IMR-90 (cell line): ENCODE measurements at regions not wholly inside any gene's neighbourhood (a gene's known extent, or its start where the extent isn't known, plus 50 kb on each side); places are given as distances from the start of the nearest gene placed in this dataset.

Source experiments
- ATAC-seq: fragments of 200-7000 bp; cut with Tn5 transposase; 2 replicates; pipeline ENCODE4 v1.9.1; 2020; ENCODE audit warnings: low read depth, mild to moderate bottlenecking, moderate library complexity
- BruUV-seq: library from RNA; stranded (reverse); fragments of 400-500 nt; replicated peaks from 2 replicates; lab custom pipeline; 2021; lab: Mats Ljungman, UMichigan
- CTCF ChIA-PET: fragments of 300-600 bp; formaldehyde crosslinking; extraction: SDS; loops from one replicate; lab custom pipeline; 2021; ENCODE audit warnings: antibody characterized with exemption; lab: Yijun Ruan, JAX
- POLR2A ChIA-PET: fragments of 300-600 bp; sonication (Branson Sonifier 250); formaldehyde crosslinking; loops from one replicate; lab custom pipeline; 2022; ENCODE audit warnings: antibody characterized with exemption; ENCODE audit not compliant: unreplicated experiment; lab: Charles Lee
- DNase-seq: peaks from one replicate; pipeline ENCODE4 v3.0.0; 2013
- H2AFZ ChIP-seq: replicated peaks from 2 replicates; pipeline ENCODE3; 2013; ENCODE audit warnings: low read length, mild to moderate bottlenecking; ENCODE audit not compliant: poor library complexity
- H2AK5ac ChIP-seq: 2 replicates; pipeline ENCODE4 v1.6.1; 2013; ENCODE audit warnings: low read depth, low read length, inconsistent platforms
- H2AK9ac ChIP-seq: replicated peaks from 2 replicates; pipeline ENCODE3; 2013; ENCODE audit warnings: mild to moderate bottlenecking, low read depth, low read length, moderate library complexity; ENCODE audit not compliant: poor library complexity
- H2BK120ac ChIP-seq: 2 replicates; pipeline ENCODE4 v1.6.1; 2013; ENCODE audit warnings: low read depth, low read length, inconsistent platforms
- H2BK15ac ChIP-seq: 3 replicates; pipeline ENCODE4 v1.6.1; 2013; ENCODE audit warnings: low read depth, low read length, inconsistent platforms
- H2BK20ac ChIP-seq: 2 replicates; pipeline ENCODE4 v1.6.1; 2013; ENCODE audit warnings: low read depth, mild to moderate bottlenecking, inconsistent platforms, low read length, moderate library complexity
- H2BK5ac ChIP-seq: 2 replicates; pipeline ENCODE4 v1.6.1; 2013; ENCODE audit warnings: mild to moderate bottlenecking, low read depth, low read length, inconsistent platforms; ENCODE audit not compliant: poor library complexity, severe bottlenecking
- H3K14ac ChIP-seq: replicated peaks from 2 replicates; pipeline ENCODE4 v1.6.1; 2013; ENCODE audit warnings: low read depth, low read length, inconsistent platforms
- H3K18ac ChIP-seq: 2 replicates; pipeline ENCODE4 v1.6.1; 2013; ENCODE audit warnings: low read depth, low read length, control low read depth
- H3K23ac ChIP-seq: 2 replicates; pipeline ENCODE4 v1.6.1; 2013; ENCODE audit warnings: low read depth, low read length, inconsistent platforms
- H3K27ac ChIP-seq: 2 replicates; pipeline ENCODE4 v1.5.1; 2013; ENCODE audit warnings: mild to moderate bottlenecking, control low read depth, low read length; ENCODE audit not compliant: insufficient read depth
- H3K27me3 ChIP-seq: 2 replicates; pipeline ENCODE4 v1.6.1; 2013; ENCODE audit warnings: low read length; ENCODE audit not compliant: control insufficient read depth, insufficient read depth
- H3K36me3 ChIP-seq: 2 replicates; pipeline ENCODE4 v1.6.1; 2013; ENCODE audit warnings: low read length, mixed read lengths; ENCODE audit not compliant: control insufficient read depth, insufficient read depth
- H3K4ac ChIP-seq: 2 replicates; pipeline ENCODE4 v1.6.1; 2013; ENCODE audit warnings: low read depth, low read length, inconsistent platforms
- H3K4me1 ChIP-seq: 2 replicates; pipeline ENCODE4 v1.6.1; 2013; ENCODE audit warnings: low read length, mixed read lengths; ENCODE audit not compliant: control insufficient read depth, insufficient read depth
- H3K4me2 ChIP-seq: 2 replicates; pipeline ENCODE4 v1.6.1; 2013; ENCODE audit warnings: low read depth, mild to moderate bottlenecking, control low read depth, low read length, moderate library complexity
- H3K4me3 ChIP-seq: 2 replicates; pipeline ENCODE4 v1.5.1; 2013; ENCODE audit warnings: low read depth, mild to moderate bottlenecking, control low read depth, low read length, moderate library complexity; ENCODE audit not compliant: insufficient read depth
- H3K56ac ChIP-seq: 2 replicates; pipeline ENCODE4 v1.6.1; 2013; ENCODE audit warnings: low read length, inconsistent platforms; ENCODE audit not compliant: insufficient read depth; ENCODE audit errors: extremely low read depth
- H3K79me1 ChIP-seq, 2 experiments: 2 replicates each; pipeline ENCODE4 v1.6.1; 2013; ENCODE audit warnings: low read length in 2 of 2, inconsistent platforms in 1 of 2, low read depth in 1 of 2
- H3K9ac ChIP-seq: 2 replicates; pipeline ENCODE4 v1.6.1; 2013; ENCODE audit warnings: low read depth, low read length, control low read depth
- H3K9me1 ChIP-seq: 2 replicates; pipeline ENCODE4 v1.6.1; 2013; ENCODE audit warnings: low read length, inconsistent platforms; ENCODE audit not compliant: insufficient read depth
- H3K9me3 ChIP-seq: 2 replicates; pipeline ENCODE4 v1.6.1; 2013; ENCODE audit warnings: low read length; ENCODE audit not compliant: control insufficient read depth, insufficient read depth
- H4K20me1 ChIP-seq: 2 replicates; pipeline ENCODE4 v1.6.1; 2013; ENCODE audit warnings: low read length, inconsistent platforms; ENCODE audit not compliant: insufficient read depth
- H4K5ac ChIP-seq: 2 replicates; pipeline ENCODE4 v1.6.1; 2013; ENCODE audit warnings: mild to moderate bottlenecking, low read depth, low read length, control low read depth
- H4K8ac ChIP-seq, 2 experiments: 2 replicates each; pipeline ENCODE4 v1.6.1; 2013; ENCODE audit warnings: low read depth in 2 of 2, low read length in 2 of 2, control low read depth in 1 of 2, inconsistent platforms in 1 of 2
- H4K91ac ChIP-seq: 2 replicates; pipeline ENCODE4 v1.6.1; 2013; ENCODE audit warnings: low read depth, low read length, inconsistent platforms; ENCODE audit not compliant: insufficient read depth
- BHLHE40 ChIP-seq: fragments of 150-350 bp; IDR thresholded peaks from 2 replicates; pipeline ENCODE4 v1.6.1; 2016; ENCODE audit warnings: mild to moderate bottlenecking, low read depth, low read length
- CEBPB ChIP-seq: IDR thresholded peaks from 2 replicates; pipeline ENCODE4 v1.6.1; 2012; ENCODE audit warnings: low read depth, low read length, improper control_type of control experiment
- CHD1 ChIP-seq: IDR thresholded peaks from 2 replicates; pipeline ENCODE4 v1.6.1; 2012; ENCODE audit warnings: low read depth, low read length, improper control_type of control experiment
- CTCF ChIP-seq: conservative IDR thresholded peaks from 2 replicates; pipeline ENCODE4 v1.5.1; 2012; ENCODE audit warnings: mild to moderate bottlenecking, low read depth, low read length, improper control_type of control experiment
- ELK1 ChIP-seq: fragments of 150-350 bp; IDR thresholded peaks from 2 replicates; pipeline ENCODE4 v1.6.1; 2016; ENCODE audit warnings: low read depth, mild to moderate bottlenecking, low read length, moderate library complexity, borderline replicate concordance
- FOS ChIP-seq: fragments of 150-350 bp; IDR thresholded peaks from 2 replicates; pipeline ENCODE4 v1.6.1; 2016; ENCODE audit warnings: low read depth, low read length
- MAFK ChIP-seq: IDR thresholded peaks from 2 replicates; pipeline ENCODE4 v1.6.1; 2012; ENCODE audit warnings: low read depth, low read length, improper control_type of control experiment
- MAZ ChIP-seq: IDR thresholded peaks from 2 replicates; pipeline ENCODE4 v1.6.1; 2012; ENCODE audit warnings: low read depth, mild to moderate bottlenecking, low read length, improper control_type of control experiment, moderate library complexity, borderline replicate concordance
- NFE2L2 ChIP-seq: fragments of 150-350 bp; IDR thresholded peaks from 2 replicates; pipeline ENCODE4 v1.6.1; 2016; ENCODE audit warnings: low read depth, mild to moderate bottlenecking, low read length
- POLR2A ChIP-seq: IDR thresholded peaks from 2 replicates; pipeline ENCODE4 v1.6.1; 2012; ENCODE audit warnings: mild to moderate bottlenecking, low read depth, low read length
- RAD21 ChIP-seq: IDR thresholded peaks from 2 replicates; pipeline ENCODE4 v1.6.1; 2012; ENCODE audit warnings: low read length, improper control_type of control experiment
- RFX5 ChIP-seq: IDR thresholded peaks from 2 replicates; pipeline ENCODE4 v1.8.0; 2012; ENCODE audit warnings: low read depth, mild to moderate bottlenecking, low read length, moderate library complexity
- SMC3 ChIP-seq: fragments of 150-350 bp; IDR thresholded peaks from 2 replicates; pipeline ENCODE4 v1.6.1; 2016; ENCODE audit warnings: low read depth, mild to moderate bottlenecking, antibody characterized with exemption, low read length, moderate library complexity
- USF2 ChIP-seq: fragments of 150-350 bp; IDR thresholded peaks from 2 replicates; pipeline ENCODE4 v1.6.1; 2017; ENCODE audit warnings: mild to moderate bottlenecking, antibody characterized with exemption, low read length, low read depth
- WGBS, 2 experiments: methylation state at CpG; one replicate each; pipeline versions ENCODE4 v1.1.5 to v1.1.7; 2013; ENCODE audit warnings: missing lambda C conversion rate in 2 of 2; ENCODE audit not compliant: insufficient read length in 1 of 2; ENCODE audit errors: extremely low coverage in 2 of 2; 5-methylcytosine and 5-hydroxymethylcytosine counted together
- dilution Hi-C: fragments of 300-500 bp; cut with HindIII; formaldehyde crosslinking; loops from one replicate; pipeline ENCODE4 v1.14.3; 2018; ENCODE audit warnings: low sequenced_read_pairs; ENCODE audit not compliant: unreplicated experiment
- in situ Hi-C: fragments of 300-500 bp; cut with MboI; formaldehyde crosslinking; loops from 3 replicates; pipeline ENCODE4 v1.14.3; 2019; ENCODE audit warnings: low sequenced_read_pairs, inconsistent platforms, mixed read lengths
- intact Hi-C: fragments of 100-400 bp; cut with micrococcal nuclease; formaldehyde crosslinking; loops from 2 replicates; pipeline ENCODE4 v1.10.0; 2022

- intact Hi-C loops (loop anchor here (2.0 kb wide), 1 partner anchor 66 kb away; no protein-coding TSS in a partner anchor), dilution Hi-C loops (no loop called here), in situ Hi-C loops (no loop called here)
- Histone ChIP-seq H3K14ac (no peak overlapping the region), H3K18ac (no peak overlapping the region), H3K9me3 (peaks cover 8% of the 10 kb centered on the region), H3K23ac (no peak overlapping the region), H4K20me1 (no peaks in the 10 kb centered on the region), H4K8ac (no peak overlapping the region), H3K4me1 (no peaks in the 10 kb centered on the region), H3K9me1 (no peaks in the 10 kb centered on the region; the same call in 1 of the 2 replicates), H3K56ac (no peak overlapping the region), H3K4me2 (no peak overlapping the region), H2BK5ac (no peak overlapping the region), H2BK20ac (no peak overlapping the region), H3K36me3 (no peaks in the 10 kb centered on the region), H3K79me1 (no peaks in the 10 kb centered on the region), H2BK120ac (no peak overlapping the region), H2AK9ac (no peak overlapping the region), H4K91ac (no peak overlapping the region), H3K4ac (no peak overlapping the region), H3K9ac (no peak overlapping the region), H3K27ac (no peak overlapping the region), H2AFZ (no peak overlapping the region), H2BK15ac (no peak overlapping the region), H3K4me3 (no peak overlapping the region), H4K5ac (no peak overlapping the region), H3K27me3 (peaks cover 8% of the 10 kb centered on the region), H2AK5ac (no peak overlapping the region)
- DNase-seq (no peak), ATAC-seq (no peak)
- ChIA-PET POLR2A (no interaction called here), CTCF (no interaction called here)
- no TSS peak for BruUV-seq
- TF ChIP-seq MAZ (no peak), CTCF (no peak), SMC3 (no peak), POLR2A (no peak), MAFK (no peak), BHLHE40 (no peak), CHD1 (no peak), RFX5 (no peak), USF2 (no peak), RAD21 (no peak), FOS (no peak), ELK1 (no peak), CEBPB (no peak), NFE2L2 (no peak)
- no CpG with 5 or more reads among the region's 1 CpG for WGBS, 2 experiments
Measured at GRCh38 chr6:44582930-44583329, 195.4 kb downstream of the CDC5L start.
